Coronary artery (tissue), 2 donors: ENCODE measurements at regions not wholly inside any gene's neighbourhood (a gene's known extent, or its start where the extent isn't known, plus 50 kb on each side); places are given as distances from the start of the nearest gene placed in this dataset.

Experiments
- DNase-seq: peaks from one replicate; pipeline ENCODE4 v3.0.0-alpha.2; 2017; ENCODE audit warnings: low spot score
- H3K27ac ChIP-seq, 2 donors: fragments of 200-600 bp; sonication (generic); one replicate each; pipeline ENCODE4 v1.5.1; 2016 to 2019
- H3K4me3 ChIP-seq: fragments of 200-600 bp; sonication (generic); 2 replicates; pipeline ENCODE4 v1.5.1; 2016; ENCODE audit warnings: mild to moderate bottlenecking, moderate library complexity
- CTCF ChIP-seq: fragments of 200-600 bp; sonication (generic); IDR thresholded peaks from one replicate; pipeline ENCODE4 v1.5.1; 2019; ENCODE audit warnings: antibody characterized with exemption

- no peak for TF ChIP-seq CTCF
- no peak for DNase-seq
- Histone ChIP-seq H3K27ac (no peak overlapping the region), H3K4me3 (no peak overlapping the region)
Measured at GRCh38 chr13:107456431-107456830, 758.9 kb downstream of the LIG4 start.

- no peak for TF ChIP-seq CTCF
- Histone ChIP-seq H3K27ac (no peak overlapping the region), H3K4me3 (no peak overlapping the region)
- no peak for DNase-seq
Measured at GRCh38 chr13:107452833-107453232, 762.5 kb downstream of the LIG4 start.

GRCh38 chr13:107450931-107451330 is 764.4 kb downstream of the LIG4 start:
- TF ChIP-seq CTCF = no peak
- peak overlapping the region in 1 of 2 donors; percentile 60 for H3K27ac ChIP-seq
- peak overlapping the region; percentile 9 for H3K4me3 ChIP-seq
- no peak for DNase-seq

- H3K27ac ChIP-seq = no peak overlapping the region
- no peak for TF ChIP-seq CTCF
- peak overlapping the region; percentile 9 for H3K4me3 ChIP-seq
Measured at GRCh38 chr13:107450431-107450830, 764.9 kb downstream of the LIG4 start.

GRCh38 chr13:107447591-107447990 is 767.7 kb downstream of the LIG4 start:
- no peak for DNase-seq
- Histone ChIP-seq H3K4me3 (no peak overlapping the region), H3K27ac (no peak overlapping the region)
- no peak for TF ChIP-seq CTCF

More at GRCh38 chr13:107450431-107450830, 764.9 kb downstream of the LIG4 start:
- no peak for DNase-seq

GRCh38 chr13:107441279-107441678 is 774.1 kb downstream of the LIG4 start:
- DNase-seq = no peak
- Histone ChIP-seq H3K4me3 (no peak overlapping the region), H3K27ac (no peak overlapping the region)
- no peak for TF ChIP-seq CTCF

GRCh38 chr13:107438251-107438650 is 777.1 kb downstream of the LIG4 start:
- TF ChIP-seq CTCF = no peak
- DNase-seq = no peak

More at GRCh38 chr13:107438251-107438650, 777.1 kb downstream of the LIG4 start:
- Histone ChIP-seq H3K27ac (no peak overlapping the region), H3K4me3 (no peak overlapping the region)
